ENCODE measurements at regions not wholly inside any gene's neighbourhood (a gene's known extent, or its start where the extent isn't known, plus 50 kb on each side); places are given as distances from the start of the nearest gene placed in this dataset.

GRCh38 chr3:168436245-168436724 lies 340.6 kb upstream of the GOLIM4 start:
- Histone ChIP-seq H3K79me2 (replicated peaks; ENCODE audit: insufficient read depth, low read length) (no peaks in the 10 kb centered on the region), H3K4me2 (ENCODE audit: low read length) (no peak overlapping the region), H3K36me3 (ENCODE audit: insufficient read depth, low read length) (no peaks in the 10 kb centered on the region), H2AFZ (ENCODE audit: low read depth, low read length) (no peak overlapping the region), H3F3A (ENCODE audit: insufficient read depth, low read length, poor library complexity, severe bottlenecking) (no peaks in the 10 kb centered on the region), H3K27me3 (ENCODE audit: insufficient read depth, low read depth, low read length) (no peaks in the 10 kb centered on the region), H3K4me3 (ENCODE audit: low read length) (no peak overlapping the region), H3K9me3 (ENCODE audit: low read length) (no peaks in the 10 kb centered on the region), H3K27ac (ENCODE audit: low read length) (no peak overlapping the region), H4K20me1 (ENCODE audit: insufficient read depth) (no peaks in the 10 kb centered on the region), H3K9me2 (ENCODE audit: insufficient read depth, low read length) (no peaks in the 10 kb centered on the region), H3K9ac (ENCODE audit: low read length) (no peak overlapping the region)
- TF ChIP-seq RAD21 (conservative IDR thresholded peaks at IDR 0.05) (no peak), POLR2AphosphoS5 (IDR thresholded peaks at IDR 0.05) (no peak)
- TF ChIP-seq, protein P1, sequence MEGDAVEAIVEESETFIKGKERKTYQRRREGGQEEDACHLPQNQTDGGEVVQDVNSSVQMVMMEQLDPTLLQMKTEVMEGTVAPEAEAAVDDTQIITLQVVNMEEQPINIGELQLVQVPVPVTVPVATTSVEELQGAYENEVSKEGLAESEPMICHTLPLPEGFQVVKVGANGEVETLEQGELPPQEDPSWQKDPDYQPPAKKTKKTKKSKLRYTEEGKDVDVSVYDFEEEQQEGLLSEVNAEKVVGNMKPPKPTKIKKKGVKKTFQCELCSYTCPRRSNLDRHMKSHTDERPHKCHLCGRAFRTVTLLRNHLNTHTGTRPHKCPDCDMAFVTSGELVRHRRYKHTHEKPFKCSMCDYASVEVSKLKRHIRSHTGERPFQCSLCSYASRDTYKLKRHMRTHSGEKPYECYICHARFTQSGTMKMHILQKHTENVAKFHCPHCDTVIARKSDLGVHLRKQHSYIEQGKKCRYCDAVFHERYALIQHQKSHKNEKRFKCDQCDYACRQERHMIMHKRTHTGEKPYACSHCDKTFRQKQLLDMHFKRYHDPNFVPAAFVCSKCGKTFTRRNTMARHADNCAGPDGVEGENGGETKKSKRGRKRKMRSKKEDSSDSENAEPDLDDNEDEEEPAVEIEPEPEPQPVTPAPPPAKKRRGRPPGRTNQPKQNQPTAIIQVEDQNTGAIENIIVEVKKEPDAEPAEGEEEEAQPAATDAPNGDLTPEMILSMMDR (IDR thresholded peaks at IDR 0.05; ENCODE audit: poor library complexity, severe bottlenecking) = no peak

DNA sequence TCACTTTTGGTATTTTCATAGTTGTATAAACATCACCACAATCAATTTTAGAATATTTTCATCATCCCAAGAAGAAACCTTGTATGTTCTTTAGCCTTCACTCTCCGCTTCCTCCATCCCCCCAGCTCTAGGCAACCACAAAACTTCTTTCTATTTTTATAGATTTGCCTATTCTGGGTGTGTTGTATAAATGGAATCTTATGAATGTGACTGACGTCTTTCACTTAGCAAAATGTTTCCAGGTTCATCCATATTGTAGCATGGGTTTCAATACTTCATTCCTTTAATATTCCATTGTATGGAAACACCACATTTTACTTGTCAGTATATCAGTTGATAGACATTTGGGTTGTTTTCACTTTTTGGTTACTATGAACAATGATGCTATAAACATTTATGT lies 335.8 kb upstream of the GOLIM4 start:
- Histone ChIP-seq H2AFZ (ENCODE audit: low read depth, low read length) (no peak overlapping the region), H3K9ac (ENCODE audit: low read length) (no peak overlapping the region), H3K27ac (ENCODE audit: low read length) (no peak overlapping the region), H3K27me3 (ENCODE audit: insufficient read depth, low read depth, low read length) (no peaks in the 10 kb centered on the region), H3K4me3 (ENCODE audit: low read length) (no peak overlapping the region), H3K4me2 (ENCODE audit: low read length) (no peak overlapping the region), H3K9me2 (ENCODE audit: insufficient read depth, low read length) (no peaks in the 10 kb centered on the region), H3K36me3 (ENCODE audit: insufficient read depth, low read length) (no peaks in the 10 kb centered on the region), H4K20me1 (ENCODE audit: insufficient read depth) (no peaks in the 10 kb centered on the region), H3K79me2 (replicated peaks; ENCODE audit: insufficient read depth, low read length) (no peaks in the 10 kb centered on the region), H3F3A (ENCODE audit: insufficient read depth, low read length, poor library complexity, severe bottlenecking) (no peaks in the 10 kb centered on the region), H3K9me3 (ENCODE audit: low read length) (no peaks in the 10 kb centered on the region)
- TF ChIP-seq, protein P2, sequence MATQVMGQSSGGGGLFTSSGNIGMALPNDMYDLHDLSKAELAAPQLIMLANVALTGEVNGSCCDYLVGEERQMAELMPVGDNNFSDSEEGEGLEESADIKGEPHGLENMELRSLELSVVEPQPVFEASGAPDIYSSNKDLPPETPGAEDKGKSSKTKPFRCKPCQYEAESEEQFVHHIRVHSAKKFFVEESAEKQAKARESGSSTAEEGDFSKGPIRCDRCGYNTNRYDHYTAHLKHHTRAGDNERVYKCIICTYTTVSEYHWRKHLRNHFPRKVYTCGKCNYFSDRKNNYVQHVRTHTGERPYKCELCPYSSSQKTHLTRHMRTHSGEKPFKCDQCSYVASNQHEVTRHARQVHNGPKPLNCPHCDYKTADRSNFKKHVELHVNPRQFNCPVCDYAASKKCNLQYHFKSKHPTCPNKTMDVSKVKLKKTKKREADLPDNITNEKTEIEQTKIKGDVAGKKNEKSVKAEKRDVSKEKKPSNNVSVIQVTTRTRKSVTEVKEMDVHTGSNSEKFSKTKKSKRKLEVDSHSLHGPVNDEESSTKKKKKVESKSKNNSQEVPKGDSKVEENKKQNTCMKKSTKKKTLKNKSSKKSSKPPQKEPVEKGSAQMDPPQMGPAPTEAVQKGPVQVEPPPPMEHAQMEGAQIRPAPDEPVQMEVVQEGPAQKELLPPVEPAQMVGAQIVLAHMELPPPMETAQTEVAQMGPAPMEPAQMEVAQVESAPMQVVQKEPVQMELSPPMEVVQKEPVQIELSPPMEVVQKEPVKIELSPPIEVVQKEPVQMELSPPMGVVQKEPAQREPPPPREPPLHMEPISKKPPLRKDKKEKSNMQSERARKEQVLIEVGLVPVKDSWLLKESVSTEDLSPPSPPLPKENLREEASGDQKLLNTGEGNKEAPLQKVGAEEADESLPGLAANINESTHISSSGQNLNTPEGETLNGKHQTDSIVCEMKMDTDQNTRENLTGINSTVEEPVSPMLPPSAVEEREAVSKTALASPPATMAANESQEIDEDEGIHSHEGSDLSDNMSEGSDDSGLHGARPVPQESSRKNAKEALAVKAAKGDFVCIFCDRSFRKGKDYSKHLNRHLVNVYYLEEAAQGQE (IDR thresholded peaks at IDR 0.05; ENCODE audit: borderline replicate concordance) = no peak
- TF ChIP-seq RAD21 (conservative IDR thresholded peaks at IDR 0.05) = no peak
- no peak for TF ChIP-seq EP300 (conservative IDR thresholded peaks at IDR 0.05; ENCODE audit: poor library complexity, severe bottlenecking)
- TF ChIP-seq POLR2AphosphoS5 (IDR thresholded peaks at IDR 0.05) = no peak
- TF ChIP-seq EZH2 (IDR thresholded peaks at IDR 0.05; ENCODE audit: borderline replicate concordance, insufficient read depth, low read length, poor library complexity, severe bottlenecking) = no peak
- TF ChIP-seq, protein P1 (IDR thresholded peaks at IDR 0.05; ENCODE audit: poor library complexity, severe bottlenecking) = no peak
- TF ChIP-seq SMC3 (conservative IDR thresholded peaks at IDR 0.05; ENCODE audit: poor library complexity) = no peak
- TF ChIP-seq TAF1 (IDR thresholded peaks at IDR 0.05; ENCODE audit: low read depth) = no peak
- no peak for TF ChIP-seq MXI1 (conservative IDR thresholded peaks at IDR 0.05; ENCODE audit: poor library complexity, severe bottlenecking)
